AG09319 (cell line): ENCODE measurements at regions not wholly inside any gene's neighbourhood (a gene's known extent, or its start where the extent isn't known, plus 50 kb on each side); places are given as distances from the start of the nearest gene placed in this dataset.

Experiments
- DNase-seq: peaks from one replicate; pipeline ENCODE4 v3.0.0-alpha.2; 2010; ENCODE audit warnings: low read depth; ENCODE audit errors: extremely low read depth
- TF ChIP-seq, protein P1 (sequence below): IDR thresholded peaks from 2 replicates; pipeline ENCODE4 v1.5.1; 2011; ENCODE audit warnings: low read depth, mild to moderate bottlenecking, inconsistent platforms, low read length, moderate library complexity

- TF ChIP-seq, protein P1, sequence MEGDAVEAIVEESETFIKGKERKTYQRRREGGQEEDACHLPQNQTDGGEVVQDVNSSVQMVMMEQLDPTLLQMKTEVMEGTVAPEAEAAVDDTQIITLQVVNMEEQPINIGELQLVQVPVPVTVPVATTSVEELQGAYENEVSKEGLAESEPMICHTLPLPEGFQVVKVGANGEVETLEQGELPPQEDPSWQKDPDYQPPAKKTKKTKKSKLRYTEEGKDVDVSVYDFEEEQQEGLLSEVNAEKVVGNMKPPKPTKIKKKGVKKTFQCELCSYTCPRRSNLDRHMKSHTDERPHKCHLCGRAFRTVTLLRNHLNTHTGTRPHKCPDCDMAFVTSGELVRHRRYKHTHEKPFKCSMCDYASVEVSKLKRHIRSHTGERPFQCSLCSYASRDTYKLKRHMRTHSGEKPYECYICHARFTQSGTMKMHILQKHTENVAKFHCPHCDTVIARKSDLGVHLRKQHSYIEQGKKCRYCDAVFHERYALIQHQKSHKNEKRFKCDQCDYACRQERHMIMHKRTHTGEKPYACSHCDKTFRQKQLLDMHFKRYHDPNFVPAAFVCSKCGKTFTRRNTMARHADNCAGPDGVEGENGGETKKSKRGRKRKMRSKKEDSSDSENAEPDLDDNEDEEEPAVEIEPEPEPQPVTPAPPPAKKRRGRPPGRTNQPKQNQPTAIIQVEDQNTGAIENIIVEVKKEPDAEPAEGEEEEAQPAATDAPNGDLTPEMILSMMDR = no peak
- DNase-seq = no peak
Observed at GRCh38 chr6:108746366-108746765, 101.9 kb upstream of the ARMC2 start.

DNA sequence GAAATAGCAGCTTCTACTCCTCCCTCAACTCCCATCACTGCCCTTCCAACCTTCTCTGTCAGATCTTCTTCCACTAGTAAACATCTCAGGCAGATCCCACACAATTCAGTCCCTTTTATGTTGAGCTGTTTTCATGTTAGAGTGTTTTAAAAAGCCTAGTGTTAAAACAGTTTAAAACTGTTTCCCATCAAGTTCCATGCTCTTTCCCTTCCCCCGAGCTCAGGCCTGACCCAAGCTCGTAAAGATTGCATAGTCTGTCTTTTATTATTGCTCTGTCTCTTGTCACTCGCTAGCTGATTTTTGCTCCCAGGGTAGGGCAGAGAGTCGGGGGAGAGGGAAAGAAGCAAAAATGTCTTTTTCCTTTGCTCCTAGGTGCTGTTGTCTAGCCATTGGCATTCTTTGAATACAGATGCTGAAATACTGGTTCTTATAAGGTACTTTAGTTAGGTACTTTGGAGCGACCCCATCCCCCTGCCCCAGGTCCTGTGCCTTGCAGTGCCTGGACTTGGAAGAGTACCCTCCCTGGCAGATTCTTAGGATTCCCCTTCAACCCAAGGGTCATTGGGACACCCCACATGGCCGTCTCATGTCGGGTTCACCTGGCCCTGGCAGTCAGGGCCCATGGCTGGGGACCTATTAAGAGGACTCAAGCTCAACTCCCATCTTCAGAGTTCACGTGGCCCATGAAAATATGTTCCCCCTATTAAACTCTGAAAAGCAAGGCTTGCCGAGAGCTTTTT, 101.2 kb upstream of the ARMC2 start:
- TF ChIP-seq, protein P1 = no peak
- DNase-seq = no peak

GRCh38 chr6:108748055-108748454, 100.2 kb upstream of the ARMC2 start:
- TF ChIP-seq, protein P1 = no peak
- DNase-seq = no peak

- TF ChIP-seq, protein P1 = no peak
- no peak for DNase-seq
Observed at GRCh38 chr6:108748959-108749358, 99.3 kb upstream of the ARMC2 start.

GRCh38 chr6:108750801-108751200, 97.4 kb upstream of the ARMC2 start:
- DNase-seq = no peak
- TF ChIP-seq, protein P1 = no peak

DNA sequence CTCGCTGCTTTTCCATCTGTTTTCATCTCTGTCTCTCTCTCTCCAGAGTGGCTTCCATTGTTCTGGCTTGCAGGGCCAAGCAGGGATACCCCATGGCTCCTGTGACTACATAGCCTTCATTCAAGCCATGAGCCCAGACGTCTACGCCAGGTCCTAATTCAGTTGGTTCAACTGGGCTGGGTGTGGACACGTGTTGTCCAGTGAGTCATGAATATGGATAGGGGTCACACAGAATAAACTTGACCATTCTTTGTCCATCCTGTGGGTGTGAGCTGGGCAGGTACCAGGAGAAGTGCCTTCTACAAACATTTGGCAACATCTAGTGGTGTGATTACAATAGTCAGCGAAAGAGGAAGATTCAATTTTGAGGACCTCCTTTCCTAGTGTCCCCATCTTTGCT, 96.9 kb upstream of the ARMC2 start:
- TF ChIP-seq, protein P1 = no peak
- DNase-seq = no peak

DNA sequence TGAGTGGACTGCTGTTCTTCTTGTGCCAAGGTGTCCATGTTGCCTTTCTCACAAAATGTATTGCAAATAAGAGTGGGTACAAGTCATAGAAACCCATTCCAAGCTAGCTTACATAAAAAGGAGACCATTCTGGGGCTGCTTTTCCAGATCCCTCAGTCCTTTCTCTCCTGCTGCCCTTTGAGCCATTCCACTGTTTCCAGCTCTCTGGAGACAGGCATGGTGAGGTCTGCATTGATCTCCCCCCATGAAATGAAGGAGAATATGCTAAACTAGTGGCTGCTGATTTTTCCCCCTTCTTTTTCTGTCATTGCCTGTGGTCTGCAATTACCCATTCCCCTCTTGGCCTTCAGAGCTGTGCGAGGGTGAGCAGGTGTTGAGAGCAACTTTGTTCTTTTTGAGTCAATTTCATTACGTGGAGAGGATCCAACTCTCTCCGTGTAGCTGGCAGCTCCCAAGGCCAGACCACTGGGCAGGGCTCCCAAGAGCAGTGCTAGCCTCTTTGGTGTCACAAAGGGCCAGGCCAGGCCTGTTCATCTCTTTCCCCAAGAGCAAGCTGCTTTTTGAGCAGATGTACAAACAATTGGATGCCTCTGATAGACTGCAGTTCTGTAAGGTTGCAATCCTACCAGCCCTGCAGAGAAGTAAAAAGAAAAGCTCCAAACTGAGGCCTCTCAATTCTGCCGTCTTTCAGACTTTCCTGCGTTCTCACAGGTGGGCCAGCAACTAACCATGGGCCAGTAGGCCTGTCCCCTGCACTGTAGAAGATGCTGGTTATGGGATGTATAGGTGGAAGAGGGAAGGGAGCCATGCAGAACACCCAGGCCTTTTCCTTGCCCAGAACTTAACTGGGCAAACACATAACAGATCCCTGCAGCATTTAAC, 96.1 kb upstream of the ARMC2 start:
- TF ChIP-seq, protein P1 = no peak

More for the DNA sequence above, 96.1 kb upstream of the ARMC2 start:
- DNase-seq = no peak
